ENCODE measurements at regions not wholly inside any gene's neighbourhood (a gene's known extent, or its start where the extent isn't known, plus 50 kb on each side); places are given as distances from the start of the nearest gene placed in this dataset.
"Not testable (repeated sequence)": the region's sequence is repeated elsewhere in the genome, so short reads cannot be mapped to it uniquely, and the experiment has no call there.

GRCh38 chr22:35175392-35175791 is 81.9 kb upstream of the HMGXB4 start:
- no peak for TF ChIP-seq CTCF (IDR thresholded peaks at IDR 0.05; ENCODE audit: poor library complexity, severe bottlenecking)
- Histone ChIP-seq H3K27ac (ENCODE audit: poor library complexity, severe bottlenecking) (no peak overlapping the region), H3K9me3 (ENCODE audit: severe bottlenecking) (no peaks in the 10 kb centered on the region), H3K4me1 (ENCODE audit: insufficient read depth, poor library complexity, severe bottlenecking) (no peaks in the 10 kb centered on the region), H3K4me3 (ENCODE audit: severe bottlenecking) (no peak overlapping the region), H3K36me3 (ENCODE audit: low read depth) (no peaks in the 10 kb centered on the region), H3K27me3 (ENCODE audit: insufficient read depth, poor library complexity, severe bottlenecking) (no peaks in the 10 kb centered on the region)
- DNase-seq (ENCODE audit: low spot score) (no peak), ATAC-seq (ENCODE audit: low read depth) (no peak)

GRCh38 chr22:35177811-35178210 is 79.5 kb upstream of the HMGXB4 start:
- H3K9me3 ChIP-seq (ENCODE audit: severe bottlenecking): no peaks in the 10 kb centered on the region
- DNase-seq (ENCODE audit: low spot score) (no peak), ATAC-seq (ENCODE audit: low read depth) (no peak)
- no peaks in the 10 kb centered on the region for H3K27me3 ChIP-seq (ENCODE audit: insufficient read depth, poor library complexity, severe bottlenecking)
- no peak overlapping the region for H3K4me3 ChIP-seq (ENCODE audit: severe bottlenecking)
- H3K36me3 ChIP-seq (ENCODE audit: low read depth): no peaks in the 10 kb centered on the region
- no peak overlapping the region for H3K27ac ChIP-seq (ENCODE audit: poor library complexity, severe bottlenecking)
- no peak for TF ChIP-seq CTCF (IDR thresholded peaks at IDR 0.05; ENCODE audit: poor library complexity, severe bottlenecking)
- H3K4me1 ChIP-seq (ENCODE audit: insufficient read depth, poor library complexity, severe bottlenecking): no peaks in the 10 kb centered on the region

- Histone ChIP-seq H3K9me3 (ENCODE audit: severe bottlenecking) (no peaks in the 10 kb centered on the region), H3K27me3 (ENCODE audit: insufficient read depth, poor library complexity, severe bottlenecking) (no peaks in the 10 kb centered on the region), H3K4me1 (ENCODE audit: insufficient read depth, poor library complexity, severe bottlenecking) (no peaks in the 10 kb centered on the region), H3K27ac (ENCODE audit: poor library complexity, severe bottlenecking) (no peak overlapping the region), H3K36me3 (ENCODE audit: low read depth) (no peaks in the 10 kb centered on the region), H3K4me3 (ENCODE audit: severe bottlenecking) (no peak overlapping the region)
- no peak for ATAC-seq (ENCODE audit: low read depth)
- no peak for TF ChIP-seq CTCF (IDR thresholded peaks at IDR 0.05; ENCODE audit: poor library complexity, severe bottlenecking)
- DNase-seq (ENCODE audit: low spot score): no peak
These were observed 78.8 kb upstream of the HMGXB4 start for GRCh38 chr22:35178446-35178845.

GRCh38 chr22:35183917-35184316 is 73.4 kb upstream of the HMGXB4 start:
- DNase-seq (ENCODE audit: low spot score) (no peak), ATAC-seq (ENCODE audit: low read depth) (no peak)
- H3K36me3 ChIP-seq (ENCODE audit: low read depth): no peaks in the 10 kb centered on the region
- no peak overlapping the region for H3K4me3 ChIP-seq (ENCODE audit: severe bottlenecking)
- H3K9me3 ChIP-seq (ENCODE audit: severe bottlenecking): no peaks in the 10 kb centered on the region
- H3K27me3 ChIP-seq (ENCODE audit: insufficient read depth, poor library complexity, severe bottlenecking): peaks cover 7% of the 10 kb centered on the region
- no peaks in the 10 kb centered on the region for H3K4me1 ChIP-seq (ENCODE audit: insufficient read depth, poor library complexity, severe bottlenecking)
- TF ChIP-seq CTCF (IDR thresholded peaks at IDR 0.05; ENCODE audit: poor library complexity, severe bottlenecking): no peak
- H3K27ac ChIP-seq (ENCODE audit: poor library complexity, severe bottlenecking): no peak overlapping the region

- H3K36me3 ChIP-seq (ENCODE audit: low read depth): no peaks in the 10 kb centered on the region
- no peak for TF ChIP-seq CTCF (IDR thresholded peaks at IDR 0.05; ENCODE audit: poor library complexity, severe bottlenecking)
These were observed 70.8 kb upstream of the HMGXB4 start for GRCh38 chr22:35186492-35186891.

GRCh38 chr22:35188930-35189329 is 68.4 kb upstream of the HMGXB4 start:
- not testable (repeated sequence) for DNase-seq (ENCODE audit: low spot score); H3K36me3 ChIP-seq (ENCODE audit: low read depth); H3K27me3 ChIP-seq (ENCODE audit: insufficient read depth, poor library complexity, severe bottlenecking); H3K9me3 ChIP-seq (ENCODE audit: severe bottlenecking); H3K4me1 ChIP-seq (ENCODE audit: insufficient read depth, poor library complexity, severe bottlenecking); H3K4me3 ChIP-seq (ENCODE audit: severe bottlenecking); H3K27ac ChIP-seq (ENCODE audit: poor library complexity, severe bottlenecking); ATAC-seq (ENCODE audit: low read depth)

More at GRCh38 chr22:35186492-35186891, 70.8 kb upstream of the HMGXB4 start:
- ATAC-seq (ENCODE audit: low read depth): no peak
- Histone ChIP-seq H3K9me3 (ENCODE audit: severe bottlenecking) (no peaks in the 10 kb centered on the region), H3K27ac (ENCODE audit: poor library complexity, severe bottlenecking) (no peak overlapping the region), H3K27me3 (ENCODE audit: insufficient read depth, poor library complexity, severe bottlenecking) (peaks cover 7% of the 10 kb centered on the region), H3K4me1 (ENCODE audit: insufficient read depth, poor library complexity, severe bottlenecking) (no peaks in the 10 kb centered on the region), H3K4me3 (ENCODE audit: severe bottlenecking) (no peak overlapping the region)
- DNase-seq (ENCODE audit: low spot score): no peak
